Stimulated activated naive CD4-positive, alpha-beta T cell (primary cell): ENCODE measurements at regions not wholly inside any gene's neighbourhood (a gene's known extent, or its start where the extent isn't known, plus 50 kb on each side); places are given as distances from the start of the nearest gene placed in this dataset.

Experiments used
- DNase-seq, 6 experiments: peaks; one replicate each; lab custom pipeline; 2025; lab: John Stamatoyannopoulos, UW

DNA sequence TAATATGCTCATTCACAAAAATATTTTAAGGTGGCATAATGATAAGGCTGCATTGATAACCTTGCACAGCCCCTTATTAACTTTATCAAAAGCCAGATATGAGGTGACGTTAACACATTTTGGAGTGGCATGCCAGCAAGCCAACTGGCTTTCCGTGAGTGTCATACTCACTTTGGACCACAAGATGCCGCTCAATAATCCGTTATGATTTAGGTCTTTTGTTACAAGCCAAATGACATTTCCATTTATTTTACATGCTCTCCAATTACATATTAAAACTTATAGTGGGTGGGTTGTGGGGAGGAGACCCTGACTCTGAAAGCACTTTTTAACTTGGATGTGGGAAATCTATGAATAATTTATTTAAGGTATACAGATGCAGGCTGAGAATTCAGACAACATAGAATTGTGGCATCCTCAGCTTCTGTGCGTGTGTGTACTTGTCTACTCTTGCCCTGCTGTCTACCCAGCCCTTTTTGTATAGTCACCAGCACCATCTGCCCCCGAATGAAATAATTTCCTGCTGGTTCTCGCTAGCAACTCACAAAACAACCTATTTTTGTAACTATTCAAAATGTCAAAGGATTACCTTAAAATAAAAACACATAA is 305.1 kb downstream of the PSAT1 start:
- no peak for DNase-seq

DNA sequence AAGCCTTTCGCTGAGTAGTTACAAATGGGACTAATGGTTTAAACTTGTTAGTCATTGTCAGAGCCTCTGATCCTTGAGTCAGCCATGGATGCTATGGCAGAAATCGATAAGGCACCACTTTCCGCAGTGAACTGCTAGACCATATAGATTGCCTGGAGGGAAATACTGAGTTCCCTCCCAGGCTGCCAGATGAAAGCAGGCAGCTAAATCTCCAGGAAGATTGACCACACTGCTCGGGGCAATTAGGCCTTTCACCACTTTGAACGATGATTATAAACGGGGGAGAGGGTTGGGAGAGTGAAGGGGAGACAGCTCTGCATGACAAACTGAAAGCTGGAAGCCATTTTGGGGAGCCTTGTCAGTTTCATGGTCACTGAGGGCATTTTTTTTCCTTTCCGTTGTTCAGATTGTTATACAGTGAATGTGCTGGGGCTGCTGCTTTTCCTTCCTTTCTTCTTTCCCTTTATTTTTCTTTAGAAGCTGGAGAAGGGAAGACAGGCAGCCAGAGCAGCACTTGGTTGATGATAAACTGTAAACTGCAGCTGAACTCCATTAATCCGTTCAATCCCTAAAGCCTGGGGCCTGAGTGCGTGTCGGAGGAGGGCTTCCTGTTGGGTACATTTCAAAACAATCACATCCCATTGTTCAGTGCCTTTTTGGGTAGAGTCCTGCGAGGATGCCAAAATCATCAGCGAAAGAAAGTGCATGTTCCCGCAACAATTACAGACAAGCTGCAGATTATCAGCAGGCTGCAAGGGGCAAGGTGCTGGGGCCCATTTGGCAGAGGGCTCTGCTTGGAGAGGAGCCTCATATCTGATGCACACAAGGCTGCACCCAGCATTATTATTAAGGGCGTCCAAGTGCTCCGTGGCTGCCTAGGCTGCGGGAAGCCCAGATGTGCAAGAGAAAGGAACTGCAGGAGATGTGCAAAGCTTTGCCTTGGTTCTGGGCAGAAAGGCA is 308.4 kb downstream of the PSAT1 start:
- no peak for DNase-seq

DNA sequence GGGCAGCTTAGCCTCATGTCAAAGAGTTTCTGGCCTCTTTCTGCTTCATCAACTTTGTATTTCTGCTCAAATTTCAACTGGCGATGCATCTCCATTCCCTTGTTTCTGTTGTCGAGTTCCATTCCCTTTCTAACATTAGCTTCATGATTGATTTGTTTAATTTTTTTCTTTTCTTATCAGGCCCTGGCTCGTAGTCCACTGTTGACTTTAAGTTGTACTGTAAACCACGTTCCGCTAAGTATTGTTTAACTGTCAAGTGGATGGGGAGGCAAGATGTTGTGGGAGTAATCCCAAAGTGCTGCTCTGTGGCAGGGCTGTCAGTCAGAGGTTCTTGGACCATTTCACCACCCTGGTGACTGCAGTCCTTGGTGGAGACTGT is 309.1 kb downstream of the PSAT1 start:
- DNase-seq = no peak

DNA sequence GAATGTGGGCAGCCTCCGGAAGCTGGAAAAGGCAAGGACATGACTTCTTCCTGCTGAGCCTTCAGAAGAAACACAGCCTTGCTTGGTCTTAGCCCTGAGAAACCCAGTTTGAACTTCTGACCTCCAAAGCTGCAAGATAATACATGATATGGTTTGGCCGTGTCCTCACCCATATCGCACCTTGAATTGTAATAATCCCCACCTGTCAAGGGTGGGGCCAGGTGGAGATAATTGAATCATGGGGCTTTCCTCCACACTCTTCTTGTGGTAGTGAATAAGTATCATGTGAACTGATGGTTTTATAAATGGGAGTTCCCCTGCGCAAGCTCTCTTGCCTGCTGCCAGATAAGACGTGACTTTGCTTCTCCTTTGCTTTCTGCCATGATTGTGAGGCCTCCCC is 310.9 kb downstream of the PSAT1 start:
- no peak for DNase-seq

DNA sequence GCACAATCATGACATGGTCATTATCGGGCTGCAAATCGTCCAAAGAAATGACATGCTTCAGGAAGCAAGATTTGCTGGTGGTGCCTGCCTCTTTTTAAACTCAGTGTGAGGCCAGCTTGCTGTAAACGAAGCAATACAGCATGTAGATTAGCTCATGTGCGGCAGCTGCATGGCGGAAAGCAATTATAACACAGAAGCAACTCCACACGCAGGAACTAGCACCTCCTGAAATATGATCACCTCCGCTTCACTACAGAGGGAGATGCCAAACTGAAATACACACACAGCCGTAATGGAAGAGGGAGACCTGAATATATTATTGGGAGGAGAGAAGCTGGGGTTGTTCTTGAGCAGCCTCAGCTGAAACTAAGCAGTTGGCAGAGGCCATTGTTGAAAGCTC is 312.5 kb downstream of the PSAT1 start:
- DNase-seq = no peak

DNA sequence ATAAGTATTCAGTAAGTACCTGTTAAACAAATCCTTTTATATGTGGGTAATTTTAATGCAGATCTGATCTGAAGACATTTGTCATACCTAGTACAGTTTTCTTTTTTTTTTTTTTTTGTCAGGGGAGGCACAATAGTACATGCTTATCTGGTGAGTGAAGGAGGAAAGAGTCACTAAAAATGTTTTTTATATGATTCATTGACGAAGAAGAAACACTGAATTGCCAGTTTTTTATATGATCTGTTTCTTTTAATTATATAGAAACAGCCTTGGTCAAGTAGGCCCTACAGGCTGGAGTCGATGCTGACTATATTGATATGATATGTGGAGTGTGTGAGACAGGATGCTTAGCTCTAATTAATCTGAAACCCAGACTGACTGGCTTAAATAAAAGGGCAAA is 315.2 kb downstream of the PSAT1 start:
- DNase-seq = no peak

DNA sequence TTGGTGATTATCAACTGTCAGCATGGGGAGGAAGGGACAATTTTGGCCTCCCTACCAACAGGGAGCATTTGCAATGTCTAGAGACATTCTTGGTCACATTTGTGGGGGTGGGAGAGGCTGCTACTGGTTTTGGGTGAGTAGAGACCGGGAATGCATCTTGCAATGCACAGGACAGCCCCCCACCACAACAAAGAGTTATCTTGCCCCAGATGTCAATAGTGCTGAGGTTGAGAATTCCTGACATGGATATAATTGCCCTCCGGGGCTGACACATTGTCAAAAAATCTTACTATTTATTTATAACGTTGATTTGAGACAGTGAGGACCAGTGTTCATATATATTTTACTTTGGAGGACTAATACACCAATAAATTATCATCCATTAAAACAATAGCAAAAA is 316.1 kb downstream of the PSAT1 start:
- no peak for DNase-seq

DNA sequence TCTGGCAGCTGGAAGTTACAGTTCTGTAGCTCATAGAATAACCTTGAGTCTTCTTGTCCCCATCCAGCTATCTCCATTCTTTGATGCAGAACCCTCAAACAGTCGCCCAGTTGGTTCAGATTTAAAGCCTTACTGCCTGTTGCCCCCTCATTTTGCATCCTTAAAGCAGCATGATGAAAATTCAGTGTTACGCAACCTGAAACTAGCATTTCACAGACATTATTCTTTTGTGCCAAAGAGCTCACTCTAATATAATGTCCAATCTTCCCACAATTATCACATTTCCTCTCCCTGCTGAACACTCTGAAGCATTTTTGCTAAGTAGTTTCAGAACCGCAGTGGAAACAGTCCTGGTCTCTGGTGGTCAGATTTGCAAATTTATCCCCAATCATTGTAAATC is 318.0 kb downstream of the PSAT1 start:
- DNase-seq = no peak

DNA sequence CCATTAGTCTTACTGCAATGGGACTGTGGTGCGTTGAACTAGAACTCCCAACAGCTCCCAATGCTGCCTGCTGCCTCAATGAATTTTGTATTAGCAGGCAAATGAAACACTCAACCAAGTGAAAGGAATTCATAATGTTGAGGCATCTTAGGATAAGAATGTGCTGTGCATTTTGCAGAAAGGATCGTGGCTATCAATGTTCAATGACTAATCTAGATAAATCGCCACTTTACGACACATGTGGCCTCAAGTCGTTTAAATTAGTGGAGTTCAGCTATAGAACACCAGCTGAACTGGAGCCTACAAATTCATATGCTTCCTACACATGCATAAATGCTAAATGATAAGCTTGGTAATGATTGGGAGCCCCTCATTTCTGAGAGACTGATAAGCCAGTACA is 318.4 kb downstream of the PSAT1 start:
- DNase-seq = no peak

DNA sequence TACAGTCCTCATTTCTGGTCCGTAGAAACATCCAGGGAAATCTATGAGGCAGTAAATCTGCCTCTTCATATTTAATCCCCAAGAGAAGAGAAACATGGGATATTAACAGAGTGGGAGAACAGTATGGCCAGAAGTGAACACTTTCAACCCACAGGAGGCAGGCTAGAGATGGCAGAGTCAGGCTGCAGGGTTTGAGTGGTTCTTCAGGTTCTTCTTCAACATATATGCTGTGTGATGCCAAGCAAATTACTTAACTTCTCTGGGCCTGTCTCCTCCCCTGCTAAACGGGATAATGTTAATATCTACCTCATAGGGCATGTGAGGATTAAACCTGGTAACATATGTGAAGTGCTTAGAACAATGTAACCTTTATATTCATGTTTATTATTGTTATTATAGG is 321.8 kb downstream of the PSAT1 start:
- no peak for DNase-seq

DNA sequence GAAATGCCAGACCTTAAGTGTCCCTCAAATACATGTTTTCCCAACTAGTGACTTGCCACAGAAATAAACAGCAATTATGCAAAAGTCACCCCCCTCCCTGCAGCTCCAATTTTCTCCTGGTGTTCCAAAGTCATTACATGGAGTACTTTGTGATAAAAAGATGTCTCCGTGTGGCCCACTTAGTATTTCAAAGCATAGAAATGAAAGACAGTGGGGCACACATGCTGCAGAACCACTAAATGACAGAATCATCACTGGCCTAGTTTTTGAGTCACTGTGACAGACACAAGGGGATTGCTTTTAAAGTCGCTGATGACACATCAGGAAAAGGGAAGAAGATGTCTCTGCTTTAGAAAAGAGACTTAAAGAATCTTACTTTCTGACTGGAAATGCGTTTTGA is 323.4 kb downstream of the PSAT1 start:
- DNase-seq = no peak

DNA sequence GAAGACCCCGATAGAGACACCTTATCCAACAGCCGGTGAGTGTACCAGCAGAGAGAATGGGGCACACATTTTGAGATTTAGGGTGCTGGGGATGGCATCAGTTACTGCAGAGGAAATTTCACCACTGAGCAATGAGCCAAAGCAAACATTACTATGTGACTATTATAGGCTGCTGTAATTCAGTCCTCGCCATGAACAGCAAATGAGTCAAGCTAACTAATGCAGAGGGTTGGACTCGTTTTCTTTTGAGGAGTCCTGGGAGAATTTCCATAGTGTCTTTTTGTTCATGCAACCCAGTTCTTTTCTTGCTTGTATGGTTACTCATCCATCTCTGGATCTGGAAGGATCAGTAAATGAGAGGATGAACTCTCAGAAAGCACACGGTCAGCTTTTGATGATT is 323.8 kb downstream of the PSAT1 start:
- no peak for DNase-seq

DNA sequence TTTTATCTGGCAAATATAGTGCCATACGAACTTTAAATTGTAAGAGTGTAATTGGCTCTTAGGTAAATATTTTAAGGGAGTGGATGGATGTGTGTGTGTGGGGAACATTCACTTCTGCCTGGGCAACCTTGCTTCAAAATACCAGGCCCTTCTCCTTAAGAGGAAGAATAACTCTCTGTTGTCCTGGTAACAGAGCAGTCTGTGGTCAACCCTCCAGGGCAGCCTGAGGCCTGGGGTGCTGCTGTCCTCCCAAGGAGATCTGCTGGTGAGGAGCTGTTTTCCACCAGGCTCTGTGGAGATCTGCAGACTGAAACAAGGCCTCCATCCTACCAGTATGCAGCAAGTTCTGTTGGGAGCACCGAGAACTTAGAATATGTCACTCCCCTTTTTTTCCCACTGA is 325.2 kb downstream of the PSAT1 start:
- no peak for DNase-seq

DNA sequence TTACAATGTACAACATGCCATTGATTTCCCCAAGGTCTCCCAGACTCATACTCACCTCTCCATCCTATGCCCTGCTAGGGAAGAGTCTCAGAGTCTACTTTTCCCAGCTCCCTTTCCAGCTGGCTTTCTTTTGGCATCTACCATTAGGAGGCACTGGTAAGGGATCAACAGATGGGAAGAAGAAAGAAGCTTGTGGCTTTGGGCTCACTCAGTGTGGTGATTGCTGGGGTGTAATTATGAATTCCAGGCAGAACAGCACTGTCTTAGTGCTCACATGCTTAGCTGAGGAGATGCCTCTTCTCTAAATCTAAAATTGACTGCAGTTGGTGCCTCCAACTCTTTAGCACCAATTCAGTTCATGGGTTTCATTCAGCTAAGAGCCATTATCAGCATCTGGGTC is 330.0 kb downstream of the PSAT1 start:
- no peak for DNase-seq

DNA sequence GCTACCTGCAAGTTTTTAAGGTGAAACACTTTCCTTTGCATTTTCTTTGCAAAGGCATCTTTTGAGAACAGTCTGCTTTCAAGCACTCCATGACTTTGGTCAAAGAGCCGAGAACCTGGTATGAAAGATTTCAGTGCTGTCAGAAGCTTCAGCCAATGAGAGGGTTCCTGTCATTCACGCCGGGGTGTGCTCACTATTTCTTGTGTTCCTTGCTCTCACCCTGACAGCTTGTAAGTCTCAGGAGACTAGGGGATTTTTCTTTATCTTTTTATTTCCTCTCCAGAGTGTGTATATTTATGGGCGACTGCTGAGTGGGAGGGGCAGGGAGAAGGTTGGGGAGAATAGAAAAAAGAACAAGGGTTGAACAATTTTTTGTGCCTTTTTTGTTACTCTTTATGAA is 334.0 kb downstream of the PSAT1 start:
- no peak for DNase-seq

DNA sequence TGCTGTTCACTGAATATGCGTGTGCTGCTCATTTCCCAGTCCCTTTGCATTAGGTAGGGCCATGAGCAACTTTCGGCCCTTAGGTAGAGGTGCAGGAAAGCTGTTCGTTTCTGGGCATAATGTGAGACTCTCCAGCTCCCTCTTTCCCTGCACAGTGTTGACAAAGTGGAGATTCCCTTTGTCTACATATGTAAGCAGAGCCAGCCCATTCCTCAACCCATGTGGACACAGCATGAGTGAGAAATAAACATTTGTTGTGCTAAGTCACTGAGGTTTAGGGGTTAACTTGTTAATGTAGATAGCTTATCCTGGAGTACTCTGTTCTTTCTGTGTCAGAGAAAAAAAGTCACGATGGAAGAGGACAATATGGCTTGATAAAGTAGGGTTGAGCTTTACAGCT is 343.8 kb downstream of the PSAT1 start:
- no peak for DNase-seq

DNA sequence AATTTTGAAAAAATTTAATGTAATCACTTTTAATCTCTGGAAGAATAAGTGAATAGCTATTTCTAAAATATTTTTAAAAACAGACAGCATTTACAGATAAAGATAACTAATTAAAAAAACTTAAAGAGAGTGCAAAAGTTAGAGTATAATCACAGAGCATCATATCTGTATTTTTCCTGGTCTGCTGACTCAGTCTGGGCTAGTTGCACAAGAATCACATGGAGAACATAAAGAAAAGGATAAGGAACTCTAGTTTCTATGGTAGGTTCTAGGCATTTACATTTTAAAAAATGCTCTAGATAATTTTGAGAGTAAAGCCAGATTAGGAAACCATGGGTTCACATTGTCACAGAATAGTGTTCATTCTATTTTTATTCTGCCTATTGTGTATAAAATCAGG is 347.4 kb downstream of the PSAT1 start:
- DNase-seq = no peak

DNA sequence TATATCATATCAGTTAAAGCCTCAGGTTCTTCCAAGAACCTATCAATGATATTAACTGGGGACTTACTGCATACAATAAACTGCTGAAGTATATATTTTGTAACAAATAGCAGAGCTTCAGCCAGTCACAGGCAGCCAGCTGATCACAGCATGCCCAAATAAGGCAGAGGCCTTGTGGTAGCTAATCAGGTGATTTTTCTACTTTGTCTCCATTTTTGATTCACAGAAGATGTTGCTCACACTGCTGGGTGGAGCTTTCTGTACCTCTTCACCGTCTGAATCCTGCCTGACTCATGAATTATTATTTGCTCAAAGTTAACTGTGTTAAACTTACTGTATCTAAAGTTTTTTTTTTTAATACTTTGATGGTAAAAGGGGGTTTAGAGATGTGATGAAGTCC is 357.4 kb downstream of the PSAT1 start:
- DNase-seq = no peak

DNA sequence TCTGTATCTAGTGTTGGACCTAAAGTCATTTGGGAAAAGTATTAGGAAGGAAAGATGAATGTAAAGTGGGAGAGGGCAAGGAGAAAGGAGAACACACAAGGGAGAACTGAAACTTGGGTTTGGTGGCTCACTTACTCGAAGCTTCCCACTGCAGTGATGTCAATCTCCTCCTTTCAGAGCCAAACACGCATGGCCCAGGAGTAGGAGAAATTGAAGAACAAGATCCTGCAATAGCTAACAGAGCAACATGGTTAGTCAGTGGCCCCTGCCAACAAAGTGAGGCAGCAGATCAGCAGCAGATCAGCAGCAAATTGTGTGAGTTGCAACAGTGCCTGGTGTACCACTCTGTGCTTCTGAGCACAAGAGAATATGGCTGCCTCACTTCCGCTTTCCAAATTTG is 366.4 kb downstream of the PSAT1 start:
- DNase-seq = no peak

DNA sequence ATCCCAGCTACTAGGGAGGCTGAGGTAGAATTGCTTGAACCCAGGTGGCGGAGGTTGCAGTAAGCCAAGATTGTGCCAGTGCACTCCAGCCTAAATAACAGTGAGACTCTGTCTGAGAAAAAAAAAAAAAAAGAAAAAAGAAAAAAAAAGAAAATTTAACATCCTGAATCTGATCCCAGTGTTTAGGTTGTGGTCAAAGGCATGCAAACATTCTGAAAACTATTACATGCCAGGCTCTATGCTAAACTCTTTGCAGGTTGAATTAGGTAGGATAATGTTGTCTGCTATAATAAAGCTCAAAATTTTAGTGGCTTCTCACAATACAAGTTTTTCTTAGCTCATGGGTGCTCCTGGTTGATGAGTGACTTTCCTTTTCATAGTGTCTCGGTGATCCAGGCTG is 367.4 kb downstream of the PSAT1 start:
- DNase-seq = no peak

DNA sequence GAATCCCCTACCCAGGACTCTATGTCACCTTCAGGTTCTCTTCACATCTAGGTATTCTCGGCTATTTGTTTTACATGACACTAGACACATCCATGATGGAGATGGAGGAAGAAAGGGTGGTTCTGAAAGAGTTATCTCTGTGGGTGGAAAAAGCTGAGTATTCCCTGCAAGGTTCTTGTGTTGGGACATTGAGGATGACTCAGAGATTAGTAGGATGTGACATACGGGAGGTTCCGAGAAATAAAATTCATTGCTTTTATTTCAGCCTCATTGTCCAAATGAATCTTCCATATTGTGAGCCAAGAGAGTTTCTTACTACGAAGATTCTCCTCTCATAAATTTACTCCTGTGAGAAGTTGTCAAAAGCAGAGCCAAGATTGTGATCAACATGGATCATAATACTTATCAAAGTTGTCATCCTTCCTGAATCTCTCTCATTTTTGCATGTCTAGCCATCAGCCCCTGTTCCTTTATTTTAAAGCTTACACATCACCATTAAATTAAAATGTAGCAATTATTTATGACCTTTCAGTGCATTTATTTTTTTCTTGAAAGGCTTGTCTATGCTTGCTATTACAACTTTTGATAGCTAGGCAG is 370.0 kb downstream of the PSAT1 start:
- DNase-seq = no peak

DNA sequence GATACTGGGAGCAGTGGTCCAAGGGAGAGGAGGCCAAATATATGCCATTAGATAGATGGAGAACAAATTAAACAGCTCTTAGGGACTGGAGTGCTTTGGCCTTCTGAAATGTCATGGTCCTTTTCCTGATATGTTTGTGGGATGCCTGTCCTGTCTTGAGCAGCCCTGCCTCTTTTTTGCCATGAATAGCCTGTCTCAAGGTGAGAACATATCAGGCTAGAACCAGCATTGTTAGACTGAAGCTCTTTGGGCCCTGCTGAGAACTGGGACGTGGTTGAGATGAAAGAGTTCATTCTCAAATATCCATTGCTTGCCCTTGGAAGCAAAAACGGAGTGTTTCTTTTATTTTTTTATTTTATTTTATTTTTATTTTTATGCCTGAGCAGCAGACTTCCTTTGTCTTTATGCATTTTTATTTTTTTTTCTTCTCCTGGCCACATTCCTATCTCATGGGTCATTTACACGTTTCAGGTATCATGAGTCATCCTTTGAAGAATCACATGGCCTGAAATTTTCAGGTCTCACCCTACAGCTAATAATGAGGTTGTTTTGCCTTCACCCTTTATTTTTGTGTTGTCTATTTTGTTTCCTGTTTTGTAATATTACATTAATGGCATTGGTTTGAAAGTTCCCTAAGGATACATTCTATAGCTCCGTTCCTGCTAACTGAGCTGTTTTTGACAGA is 371.4 kb downstream of the PSAT1 start:
- DNase-seq = no peak

DNA sequence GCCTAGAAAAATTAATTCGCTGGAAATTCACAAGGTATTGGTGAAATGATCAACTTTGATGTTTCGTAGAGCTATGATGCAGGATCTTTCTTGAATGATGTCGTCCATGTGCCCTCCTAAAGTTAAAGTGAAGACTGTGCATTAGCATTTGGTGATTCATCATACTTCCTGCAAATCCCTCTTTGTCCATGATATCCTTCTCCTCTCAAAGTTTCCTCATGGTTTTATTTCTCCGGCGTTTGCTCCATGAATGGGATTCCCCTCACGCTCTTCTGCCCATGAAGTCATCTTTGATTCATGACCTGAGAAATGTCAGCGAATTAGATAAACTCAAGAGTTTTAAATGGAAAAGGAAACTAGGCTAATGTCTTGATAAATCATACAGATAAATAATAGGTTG is 372.7 kb downstream of the PSAT1 start:
- DNase-seq = no peak
